HG03342 (cell line): ENCODE measurements at regions not wholly inside any gene's neighbourhood (a gene's known extent, or its start where the extent isn't known, plus 50 kb on each side); places are given as distances from the start of the nearest gene placed in this dataset.

Source experiments
- ATAC-seq: cut with Tn5 transposase; IDR thresholded peaks from one replicate; pipeline ENCODE4 v1.9.1; 2021; ENCODE audit warnings: mild to moderate bottlenecking, moderate library complexity; ENCODE audit not compliant: unreplicated experiment

DNA sequence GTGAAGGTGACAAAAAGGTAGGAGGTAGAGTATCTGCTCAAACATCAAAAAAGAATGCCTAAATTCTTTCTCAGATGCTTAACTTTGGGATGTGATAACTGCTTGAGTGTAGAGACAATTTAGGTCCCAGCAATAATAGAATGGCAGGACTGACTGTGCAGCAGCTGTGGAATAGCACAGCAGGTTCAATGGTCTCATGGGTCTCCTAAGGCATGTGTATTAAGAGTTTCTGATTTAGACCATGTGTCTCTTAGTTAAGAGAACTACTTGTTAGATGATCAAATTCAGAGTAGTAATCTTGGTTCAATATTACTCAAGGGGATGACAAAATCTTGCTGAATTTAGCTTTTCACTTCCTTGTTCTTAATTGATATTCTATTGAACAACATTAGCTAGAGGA, 72.0 kb downstream of the ALX1 start:
- ATAC-seq: no peak

DNA sequence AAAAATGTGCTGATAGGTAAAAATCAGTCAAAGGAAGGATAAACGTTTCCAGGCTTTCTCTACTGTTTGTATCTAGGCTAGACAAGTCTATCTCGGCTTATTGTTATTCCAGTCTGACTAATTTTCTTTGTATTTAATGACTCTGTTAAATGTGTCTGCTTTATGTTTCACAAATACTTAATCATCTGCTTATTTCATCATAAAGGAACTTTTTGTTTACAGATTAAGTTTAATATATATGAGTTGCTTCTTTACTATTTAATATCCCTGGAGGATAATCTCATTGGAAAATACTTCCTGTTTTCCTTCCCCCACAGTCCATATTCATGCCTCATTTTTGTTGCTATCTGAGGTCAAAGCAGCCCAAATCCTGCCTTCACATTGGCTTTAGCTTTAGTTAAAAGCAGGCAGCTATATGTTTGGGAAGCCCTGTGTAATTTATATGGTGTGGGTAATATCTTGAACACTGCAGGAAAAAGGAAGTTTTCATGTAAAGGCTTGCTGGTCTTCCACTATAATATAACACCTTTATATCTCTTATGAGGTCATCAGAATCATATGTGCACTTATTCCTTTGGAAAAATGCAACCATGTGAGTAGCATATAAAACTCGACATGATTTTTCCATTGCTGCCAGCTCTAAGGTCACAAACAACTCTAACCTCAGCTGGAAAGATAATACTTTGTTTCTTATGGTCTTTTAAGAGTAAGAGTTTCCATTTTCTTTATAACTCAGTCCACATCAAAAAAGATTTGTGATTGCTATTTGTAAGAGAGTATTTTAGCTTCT, 76.8 kb downstream of the ALX1 start:
- ATAC-seq: no peak

DNA sequence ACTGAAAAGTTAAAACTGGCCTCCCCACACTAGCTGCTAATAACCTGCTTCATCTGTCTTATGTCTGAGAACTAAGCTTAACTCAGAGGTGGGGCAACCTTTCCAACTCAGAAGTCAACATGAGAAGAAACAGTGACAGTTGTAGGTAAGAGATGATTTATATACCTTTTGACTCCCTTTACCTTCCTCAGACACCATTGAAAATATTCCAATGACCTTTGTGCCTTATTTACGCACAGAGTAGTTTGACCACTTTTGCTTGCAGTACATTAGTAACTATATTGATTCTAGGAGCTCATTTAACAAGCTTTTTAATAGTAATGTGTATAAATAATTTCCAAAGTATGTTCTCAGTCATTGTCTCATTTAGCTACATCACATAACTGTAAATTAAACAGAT, 77.6 kb downstream of the ALX1 start:
- ATAC-seq: no peak

DNA sequence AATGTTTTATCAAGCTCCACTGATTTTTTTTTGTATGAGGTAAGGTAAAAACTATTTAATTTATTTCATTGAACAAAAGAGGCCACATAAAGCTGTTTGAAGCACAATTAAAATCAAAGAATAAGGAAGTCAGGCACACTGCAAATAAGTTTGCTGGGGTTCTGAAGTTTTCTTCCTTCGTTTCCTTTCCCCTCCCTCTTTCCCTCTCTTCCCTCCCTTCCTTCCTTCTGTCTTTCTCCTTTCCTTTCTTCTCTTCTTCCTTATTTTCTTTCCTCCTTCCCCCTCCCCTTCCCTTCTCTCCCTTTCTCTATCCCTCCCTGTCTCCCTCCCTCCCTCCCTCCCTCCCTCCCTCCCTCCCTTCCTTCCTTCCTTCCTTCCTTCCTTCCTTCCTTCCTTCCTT, 78.7 kb downstream of the ALX1 start:
- no peak for ATAC-seq

DNA sequence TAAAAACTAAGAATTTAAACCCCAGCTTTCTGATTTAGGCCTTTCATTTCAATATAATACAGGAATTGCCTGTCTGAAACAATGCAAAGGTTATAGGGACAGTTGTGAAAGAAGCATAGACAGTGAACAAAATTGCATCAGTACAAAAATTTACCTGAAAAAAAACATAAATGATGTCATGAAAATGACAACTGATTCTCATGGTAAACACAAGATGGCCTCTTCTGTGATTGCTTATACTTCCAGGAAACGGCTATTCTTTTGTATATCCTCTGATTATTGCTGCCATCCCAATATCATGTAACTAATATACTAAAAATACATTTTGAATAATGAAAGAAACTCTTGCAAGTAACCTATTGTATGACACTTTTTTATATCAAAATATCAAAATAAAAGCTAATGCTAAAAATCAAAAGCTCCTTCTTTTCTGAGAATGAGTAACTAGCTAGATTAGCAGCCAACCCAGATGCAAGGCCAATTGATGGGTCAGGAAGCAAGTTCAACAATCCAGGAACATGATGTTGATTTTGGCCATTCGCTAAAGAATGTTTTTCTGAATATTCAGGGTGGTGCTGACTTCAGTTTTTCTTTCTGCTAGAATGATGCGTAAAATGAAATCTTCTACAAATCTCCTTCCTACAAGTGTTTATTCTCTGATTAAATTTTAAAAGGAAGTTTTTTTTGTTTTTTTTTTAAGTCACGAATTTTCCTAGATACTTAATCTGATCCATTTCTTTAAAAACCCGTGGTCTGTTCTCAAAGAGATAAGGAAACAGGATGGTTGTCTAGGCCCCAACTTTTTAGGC, 83.6 kb downstream of the ALX1 start:
- no peak for ATAC-seq

DNA sequence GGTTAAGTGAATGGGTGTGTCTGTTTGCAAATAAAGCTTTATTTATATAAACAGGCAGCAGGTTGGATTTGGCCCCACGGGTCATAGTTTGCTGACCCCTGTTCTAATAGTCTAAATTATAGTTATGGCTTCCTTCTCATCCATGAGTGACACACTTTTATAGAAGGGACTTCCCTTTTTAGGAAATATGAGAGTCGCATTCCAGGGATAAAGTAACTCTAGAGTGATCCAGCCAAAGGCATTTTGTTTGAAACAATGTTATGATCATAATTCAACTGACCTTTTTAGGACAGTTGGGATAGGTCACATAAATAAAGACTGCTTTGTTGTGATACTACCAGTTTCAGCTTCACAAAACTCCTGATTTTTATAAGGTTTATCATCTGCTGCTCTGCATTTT, 87.9 kb downstream of the ALX1 start:
- no peak for ATAC-seq

DNA sequence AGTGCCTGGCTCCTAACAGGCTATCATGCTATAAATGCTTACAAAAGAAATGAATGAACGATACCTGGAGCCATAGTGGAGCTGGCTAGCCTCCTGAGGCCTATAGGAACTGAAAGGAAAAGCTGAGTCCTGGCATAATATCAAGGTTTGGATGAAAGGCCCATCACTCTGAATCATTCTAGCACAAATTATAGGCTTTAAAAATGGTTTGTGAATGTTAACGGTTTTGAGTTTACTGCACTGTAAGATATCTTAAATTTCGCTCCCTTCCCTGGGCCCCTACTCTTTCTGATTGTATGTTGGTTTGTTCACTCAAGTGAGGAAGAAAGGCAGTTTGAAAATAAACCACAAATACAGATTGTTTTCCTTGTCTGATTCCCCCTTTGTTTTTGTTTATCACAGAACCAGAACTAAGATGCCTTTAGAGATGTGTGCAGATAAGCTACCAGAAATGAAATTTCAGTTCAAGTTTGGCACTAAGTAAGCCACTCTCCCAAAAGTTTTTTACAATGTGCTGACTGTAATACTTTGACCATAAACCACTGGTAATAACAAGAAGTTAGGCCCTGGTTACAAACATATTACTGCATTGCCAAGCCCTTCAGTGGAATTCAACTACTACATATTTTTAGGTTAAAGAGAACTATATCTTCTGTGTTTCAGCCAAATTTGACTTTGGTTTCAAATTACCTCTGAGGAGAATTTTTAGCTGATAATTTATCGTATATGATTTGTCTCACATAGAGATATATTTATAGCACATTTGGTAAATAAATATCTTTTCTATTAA, 89.5 kb downstream of the ALX1 start:
- no peak for ATAC-seq

DNA sequence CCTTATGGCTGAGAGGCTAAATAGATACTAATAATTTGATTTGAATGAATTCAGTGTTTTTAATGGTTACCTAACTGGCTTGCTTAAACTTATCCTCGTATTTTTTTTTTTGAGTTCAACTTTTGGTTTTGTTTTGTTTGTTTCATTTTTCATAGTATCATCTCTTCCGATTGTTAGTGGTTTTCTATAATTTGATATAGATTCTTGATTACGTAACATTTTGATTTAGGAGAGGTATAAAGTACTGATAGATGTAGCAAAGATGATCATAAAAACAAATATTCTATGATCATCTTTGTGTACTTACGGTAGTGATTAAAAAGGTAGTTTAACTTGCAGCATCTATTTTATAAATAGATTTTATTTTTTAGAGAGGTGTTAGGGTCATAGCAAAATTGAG, 93.0 kb downstream of the ALX1 start:
- ATAC-seq: no peak

DNA sequence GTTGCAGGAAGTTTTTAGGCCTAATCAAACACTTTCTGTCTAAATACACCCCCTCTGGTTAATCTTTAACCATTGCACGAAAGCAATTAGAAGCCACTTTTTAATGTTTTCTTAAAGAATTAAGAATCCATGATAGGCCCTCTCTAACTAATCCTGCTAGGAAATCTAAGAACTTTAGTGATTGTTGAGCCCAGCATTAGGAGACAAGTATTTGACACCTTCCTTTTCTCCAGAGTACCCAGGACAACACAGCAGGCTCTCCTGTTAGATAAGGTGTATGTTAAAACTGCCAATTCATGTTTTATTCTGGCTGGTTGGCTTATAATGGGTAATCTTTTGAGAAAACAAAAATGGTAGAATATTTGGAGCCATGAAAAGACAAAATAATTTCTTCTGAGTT, 95.0 kb downstream of the ALX1 start:
- ATAC-seq: no peak

DNA sequence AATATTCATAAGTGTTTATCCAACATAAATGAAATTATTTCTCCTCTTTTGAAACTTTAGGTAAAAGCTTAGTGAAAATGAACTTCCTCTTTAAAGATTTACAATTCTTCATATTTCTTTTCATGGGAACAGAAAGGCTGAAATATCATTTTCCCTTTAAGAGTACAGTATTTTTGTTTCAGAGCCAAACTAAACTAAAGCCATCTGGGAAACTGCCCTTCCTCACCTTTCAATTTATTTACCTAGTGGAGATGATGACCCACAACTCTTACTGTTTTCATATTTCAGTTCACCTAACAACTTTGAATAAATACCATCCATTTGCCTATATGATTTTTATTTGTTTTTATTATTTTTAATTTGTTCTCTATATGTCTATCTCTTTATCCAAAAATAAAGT, 105.4 kb downstream of the ALX1 start:
- no peak for ATAC-seq

DNA sequence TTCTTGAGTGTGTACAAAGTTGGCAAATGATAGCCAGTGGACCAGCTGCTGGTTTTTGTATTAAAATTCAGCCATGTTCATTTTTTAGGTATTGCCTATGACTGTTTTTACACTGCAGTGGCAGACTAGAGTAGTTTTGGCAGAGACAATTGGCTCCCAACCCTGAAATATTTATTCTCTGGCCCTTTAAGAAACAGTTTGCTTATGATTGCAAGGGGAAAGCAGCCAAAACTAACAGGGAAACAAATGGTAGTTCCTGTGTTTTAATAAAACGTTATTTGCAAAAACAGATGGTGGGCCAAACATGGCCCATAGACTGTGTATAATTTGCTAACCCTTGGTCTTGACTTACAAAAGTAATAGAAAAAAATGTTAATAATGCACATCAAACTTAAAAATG, 110.2 kb downstream of the ALX1 start:
- no peak for ATAC-seq

DNA sequence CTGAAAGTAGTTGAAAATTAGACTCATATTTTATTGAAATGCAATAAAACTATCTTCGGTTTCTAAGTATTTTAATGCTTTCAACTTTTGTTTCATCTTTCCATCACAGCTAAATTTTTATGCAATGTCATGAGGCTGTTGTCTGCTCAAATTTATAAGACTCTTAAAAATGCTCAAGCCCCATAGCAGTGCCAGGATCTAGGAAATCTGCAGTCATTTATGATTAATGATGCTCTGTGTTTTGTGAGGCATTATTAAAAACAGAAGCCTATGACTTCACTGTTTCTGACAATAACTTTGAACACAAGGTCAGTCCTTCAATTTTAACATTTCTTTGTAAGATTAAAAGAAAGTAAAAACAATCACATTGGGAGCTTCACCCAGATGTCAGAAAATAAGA, 112.5 kb downstream of the ALX1 start:
- ATAC-seq: no peak

DNA sequence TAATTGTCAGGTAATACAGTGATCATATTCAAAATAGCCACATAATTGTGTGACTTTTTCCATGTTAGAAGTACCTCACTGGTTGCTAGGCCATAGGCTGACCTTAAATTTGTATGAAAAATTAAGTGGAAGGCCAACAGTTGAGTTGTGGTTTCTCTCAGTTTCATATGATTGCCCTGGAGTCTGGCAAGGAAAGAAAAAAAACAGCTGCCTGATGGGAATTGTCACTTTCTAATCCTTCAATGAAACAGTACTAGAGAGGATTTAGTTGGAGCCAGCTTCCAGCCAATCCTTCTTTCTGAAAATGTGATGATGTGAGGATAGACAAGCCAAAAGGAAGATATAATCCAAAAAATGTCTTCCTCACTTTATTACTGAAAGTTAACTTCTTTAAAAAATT, 113.6 kb downstream of the ALX1 start:
- ATAC-seq: no peak

DNA sequence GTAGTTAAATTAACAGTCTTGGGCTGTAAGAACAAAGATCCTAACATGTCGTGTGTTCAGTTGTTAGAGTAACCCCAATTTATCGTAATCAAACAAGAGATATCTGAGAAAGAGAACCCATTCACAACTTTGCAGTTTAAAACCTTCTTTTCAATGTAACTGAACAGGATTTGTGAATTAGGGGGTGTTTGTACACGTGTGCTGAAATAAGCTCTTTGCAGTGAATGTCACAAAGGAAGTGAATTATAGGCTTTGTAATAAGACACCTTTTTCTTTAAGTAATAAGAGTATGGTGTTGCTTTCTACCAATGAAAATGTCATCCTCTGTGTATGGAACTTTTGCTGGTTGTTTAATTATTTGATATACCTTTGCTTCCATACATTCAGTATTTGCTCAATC, 114.0 kb downstream of the ALX1 start:
- ATAC-seq: no peak

DNA sequence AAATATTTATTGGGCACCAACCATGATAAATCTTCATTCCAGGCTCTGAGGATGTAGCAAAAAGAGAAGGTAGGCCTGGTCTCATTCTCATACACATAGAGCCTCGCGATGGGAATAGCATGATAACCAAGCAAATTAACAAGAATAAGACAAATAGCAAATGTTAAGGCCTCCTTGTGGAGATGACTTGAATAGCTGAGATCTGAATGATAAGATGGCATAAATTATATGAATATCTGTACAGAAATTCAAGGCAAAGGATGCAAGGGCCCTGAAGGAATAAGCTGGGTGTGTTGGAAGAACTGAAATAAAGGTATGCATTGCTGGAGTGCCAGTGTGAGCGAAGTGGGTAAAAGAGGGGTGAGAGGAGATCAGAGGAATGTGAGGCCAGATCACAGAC, 114.8 kb downstream of the ALX1 start:
- ATAC-seq: no peak

DNA sequence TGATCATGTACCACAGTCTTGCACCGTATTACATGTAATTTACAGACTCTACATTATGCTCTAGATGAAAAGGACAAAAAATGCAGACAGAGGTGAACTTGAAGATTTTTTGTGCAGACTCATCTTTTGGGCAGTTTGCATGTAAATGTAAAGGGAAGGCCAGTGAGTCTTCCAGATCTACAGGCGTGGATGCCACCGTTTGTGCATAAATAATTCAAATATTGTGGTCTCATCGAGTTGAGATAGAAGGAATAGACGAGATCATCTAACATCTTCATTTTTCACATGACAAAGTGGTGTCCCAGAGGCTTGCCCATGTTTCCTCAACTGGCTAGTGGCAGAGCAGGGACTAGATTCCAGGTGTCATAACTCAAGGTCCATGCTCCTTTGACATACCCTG, 125.2 kb downstream of the ALX1 start:
- no peak for ATAC-seq

DNA sequence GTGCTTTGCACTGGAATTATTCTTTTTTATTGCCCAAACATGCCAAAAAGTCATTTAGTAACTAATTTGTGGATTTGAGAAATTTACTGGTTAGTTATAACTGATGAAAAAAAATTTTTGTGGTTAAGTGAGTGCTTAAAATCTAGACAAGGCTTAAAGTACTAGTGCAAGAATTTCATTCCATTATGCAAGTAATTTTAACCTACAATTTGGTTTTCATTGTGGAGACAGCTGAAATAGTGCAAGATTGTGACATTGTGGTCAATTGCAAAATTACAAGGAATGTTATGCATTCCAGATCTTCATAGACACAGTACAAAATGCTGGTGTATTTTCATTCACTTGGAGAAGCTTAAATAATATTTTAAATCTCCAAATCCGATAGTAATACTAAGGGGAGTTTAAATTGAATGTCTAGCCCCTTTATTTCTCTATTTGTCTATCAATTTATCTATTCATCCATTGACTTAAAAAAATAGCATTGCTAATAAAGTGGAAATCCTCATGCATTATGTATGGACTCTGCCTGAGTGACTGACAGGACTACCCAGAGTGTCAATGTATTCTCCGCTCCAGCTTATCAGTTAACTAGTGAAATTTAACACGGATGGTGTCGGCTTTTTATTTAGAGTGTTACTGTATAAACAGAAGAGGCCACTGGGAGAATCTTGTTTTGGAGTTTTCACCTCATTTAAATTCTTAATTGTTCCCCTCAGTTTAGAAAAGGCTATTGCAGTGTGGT, 125.9 kb downstream of the ALX1 start:
- no peak for ATAC-seq

DNA sequence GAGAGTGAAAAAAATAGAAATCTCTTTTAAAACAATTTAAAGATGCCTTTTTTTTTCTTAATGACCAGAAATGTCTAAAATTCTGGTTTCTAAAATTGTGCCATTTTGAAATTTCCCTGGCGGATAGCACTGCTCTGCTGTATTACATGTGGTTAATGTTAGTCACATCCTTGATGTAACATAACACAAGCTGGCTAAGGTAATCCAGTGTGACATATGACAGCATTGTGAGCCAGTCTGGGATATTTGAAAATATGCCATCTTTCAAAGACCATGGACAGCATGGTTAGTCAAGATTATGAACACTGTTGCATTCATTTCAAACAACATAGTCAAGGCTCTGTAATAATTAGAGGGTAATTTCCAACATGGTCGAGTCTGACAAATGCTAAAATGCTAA, 133.2 kb downstream of the ALX1 start:
- no peak for ATAC-seq

DNA sequence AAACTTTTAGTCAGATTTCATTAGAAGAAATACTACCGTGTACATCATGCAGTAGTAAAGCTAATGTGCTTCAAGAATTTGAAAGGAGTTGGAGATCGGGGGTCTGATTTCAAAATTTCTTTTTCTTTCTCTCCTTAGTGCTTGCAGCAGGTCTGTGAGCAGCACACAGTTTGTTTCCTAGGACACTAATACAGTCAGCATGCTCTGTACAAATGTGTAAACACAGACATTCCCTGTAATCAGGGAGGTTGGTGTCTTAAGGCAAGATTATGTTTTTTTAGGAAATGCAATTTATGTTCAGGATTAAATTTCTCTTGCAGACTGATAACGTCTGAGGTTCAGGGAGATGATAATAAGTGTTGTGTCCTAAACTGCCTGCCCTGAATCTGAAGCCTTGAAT, 142.7 kb downstream of the ALX1 start:
- no peak for ATAC-seq

DNA sequence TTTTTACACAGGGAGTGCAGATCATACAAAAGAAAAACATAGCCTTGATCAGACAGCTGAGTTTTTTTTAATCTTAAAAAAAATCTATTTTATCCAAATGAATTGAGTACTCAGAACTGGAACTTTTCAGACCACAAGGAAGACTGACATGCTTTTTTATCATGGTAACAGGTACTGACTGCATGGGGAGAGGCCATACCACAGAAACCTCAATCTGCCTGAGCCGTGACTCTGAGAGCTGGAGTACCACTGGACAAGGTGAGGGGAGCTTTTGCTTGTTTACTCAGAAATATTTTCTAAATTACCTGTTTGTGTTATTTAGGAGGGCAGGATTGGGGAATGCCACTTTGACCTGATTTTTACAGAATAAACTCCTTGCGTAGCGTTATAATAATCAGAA, 143.9 kb downstream of the ALX1 start:
- ATAC-seq: peak; percentile 60
